ENCODE measurements at regions not wholly inside any gene's neighbourhood (a gene's known extent, or its start where the extent isn't known, plus 50 kb on each side); places are given as distances from the start of the nearest gene placed in this dataset.
"Not testable (repeated sequence)": the region's sequence is repeated elsewhere in the genome, so short reads cannot be mapped to it uniquely, and the experiment has no call there.

DNA sequence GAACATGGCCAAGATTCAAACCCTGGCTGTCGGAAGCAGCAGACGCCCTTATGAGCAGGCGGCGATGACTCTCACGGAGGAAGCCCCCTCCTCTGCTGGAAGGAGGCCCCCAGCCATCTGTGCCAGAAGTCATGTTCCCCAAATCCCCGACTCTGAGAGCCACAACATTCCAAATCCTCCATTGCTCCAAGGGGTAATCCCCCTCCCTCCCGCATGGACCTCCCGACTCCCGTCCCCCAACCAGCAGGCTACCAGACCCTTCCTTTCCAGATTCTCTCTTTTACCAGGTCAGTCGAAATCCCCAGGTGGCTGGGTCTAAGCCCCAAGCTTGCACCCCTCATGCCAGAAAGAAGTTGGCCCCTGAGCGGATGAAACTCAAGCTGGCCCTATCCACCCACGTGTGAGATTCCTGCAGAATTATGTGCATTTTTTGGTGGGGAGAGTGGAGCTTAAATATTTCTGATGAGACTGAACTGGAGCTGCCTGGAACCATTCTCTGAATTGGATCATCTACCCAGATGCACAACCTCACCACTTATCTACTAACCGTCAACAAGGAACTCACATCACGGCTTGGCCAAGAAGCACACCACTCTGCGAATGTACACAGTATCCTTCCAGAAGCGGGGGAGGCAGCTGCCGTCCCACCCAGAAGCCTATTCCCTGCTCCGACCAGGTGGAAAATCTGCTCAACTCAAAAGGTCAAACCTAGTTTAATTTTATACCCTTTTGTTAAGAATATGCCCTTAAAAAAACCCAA is 283.5 kb downstream of the C16orf95 start:
- DNase-seq (ENCODE audit: low spot score), result no peak

DNA sequence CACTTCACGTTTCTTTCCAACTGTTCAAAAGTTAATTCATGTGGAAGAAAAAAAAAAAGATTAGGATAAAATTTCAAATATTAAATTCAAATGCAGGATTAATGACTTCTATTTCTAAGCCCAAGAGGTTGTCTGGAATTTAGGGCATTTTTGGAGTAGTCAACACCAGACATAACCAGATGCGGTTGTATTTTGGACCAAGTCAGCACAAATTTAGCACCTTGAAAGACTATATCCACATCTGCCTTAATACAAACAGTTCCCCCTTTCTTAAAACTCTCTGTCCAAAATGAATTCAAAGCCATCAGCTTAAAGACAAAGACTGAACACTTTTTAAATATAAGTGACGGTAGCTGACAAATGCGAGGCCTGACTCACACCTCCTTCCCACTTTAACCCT is 282.9 kb downstream of the C16orf95 start:
- DNase-seq (ENCODE audit: low spot score), result no peak

DNA sequence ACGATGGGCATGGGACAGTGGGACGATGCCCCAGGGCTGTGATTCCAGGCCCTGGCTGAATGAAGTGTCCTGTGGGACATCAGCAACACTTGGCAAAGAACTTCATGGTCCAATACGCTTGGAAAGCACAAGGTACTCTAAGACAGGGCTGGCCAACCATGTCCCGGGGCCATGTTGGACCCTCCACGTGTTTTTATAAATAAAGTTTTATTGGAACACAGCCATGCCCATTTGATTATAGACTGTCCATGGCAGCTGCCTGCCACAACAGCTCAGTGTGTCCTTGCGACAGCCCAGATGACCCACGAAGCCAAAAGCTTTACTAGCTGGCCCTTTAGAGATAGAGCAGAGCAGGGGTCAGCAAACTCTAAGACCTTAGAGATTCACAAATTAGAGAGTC is 282.1 kb downstream of the C16orf95 start:
- DNase-seq (ENCODE audit: low spot score), result no peak

DNA sequence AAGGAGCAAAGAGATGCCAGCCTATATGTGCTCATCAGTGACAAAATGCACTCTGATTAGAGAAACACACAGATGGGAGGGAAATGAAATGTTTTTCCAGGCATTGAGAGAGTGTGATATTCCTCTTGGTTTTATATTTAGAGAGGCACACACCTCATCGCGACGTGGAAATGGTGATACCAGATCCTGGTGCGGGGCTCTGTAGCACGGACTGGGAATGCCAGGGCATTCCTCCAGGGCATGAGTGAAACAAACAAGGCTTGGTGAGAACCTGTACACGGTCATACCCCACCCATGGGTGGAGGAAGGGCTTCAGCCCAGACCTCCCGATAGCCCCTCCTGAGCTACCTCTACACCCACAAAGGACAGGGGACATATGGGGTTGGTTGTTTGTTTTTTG is 280.2 kb downstream of the C16orf95 start:
- DNase-seq (ENCODE audit: low spot score), result no peak

- DNase-seq (ENCODE audit: low spot score), result not testable (repeated sequence)
Measured at GRCh38 chr16:87038528-87038927, 278.7 kb downstream of the C16orf95 start.

GRCh38 chr16:87040169-87041117 is 276.7 kb downstream of the C16orf95 start:
- DNase-seq (ENCODE audit: low spot score), result no peak

GRCh38 chr16:87041286-87041685 is 275.9 kb downstream of the C16orf95 start:
- no peak for DNase-seq (ENCODE audit: low spot score)

- no peak for DNase-seq (ENCODE audit: low spot score)
Measured at GRCh38 chr16:87042551-87043230, 274.5 kb downstream of the C16orf95 start.

GRCh38 chr16:87043231-87044031 is 273.8 kb downstream of the C16orf95 start:
- DNase-seq (ENCODE audit: low spot score), result no peak

- DNase-seq (ENCODE audit: low spot score), result no peak
Measured at GRCh38 chr16:87044032-87044382, 273.2 kb downstream of the C16orf95 start.

- no peak for DNase-seq (ENCODE audit: low spot score)
Measured at GRCh38 chr16:87044829-87045228, 272.4 kb downstream of the C16orf95 start.

GRCh38 chr16:87045466-87046216 is 271.6 kb downstream of the C16orf95 start:
- DNase-seq (ENCODE audit: low spot score), result no peak

DNA sequence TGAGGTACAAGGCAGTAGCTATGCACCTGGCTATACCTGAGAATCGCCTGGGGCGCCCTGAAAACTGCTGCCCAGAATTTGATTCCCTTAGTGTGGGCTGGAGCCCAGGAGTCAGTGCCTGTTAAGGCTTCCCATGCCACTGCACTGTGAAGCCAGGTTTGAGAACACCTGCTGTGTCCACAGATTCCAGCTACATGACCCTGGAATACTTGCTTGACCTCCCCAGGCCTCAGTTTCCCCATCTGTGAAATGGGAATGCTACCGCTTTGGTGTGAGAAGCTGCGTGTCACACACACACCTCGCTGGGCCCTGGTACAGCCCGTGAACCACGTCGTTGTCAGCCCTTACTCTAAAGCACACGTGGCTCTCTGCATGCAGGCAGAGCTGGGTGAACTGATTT is 271.0 kb downstream of the C16orf95 start:
- no peak for DNase-seq (ENCODE audit: low spot score)

DNA sequence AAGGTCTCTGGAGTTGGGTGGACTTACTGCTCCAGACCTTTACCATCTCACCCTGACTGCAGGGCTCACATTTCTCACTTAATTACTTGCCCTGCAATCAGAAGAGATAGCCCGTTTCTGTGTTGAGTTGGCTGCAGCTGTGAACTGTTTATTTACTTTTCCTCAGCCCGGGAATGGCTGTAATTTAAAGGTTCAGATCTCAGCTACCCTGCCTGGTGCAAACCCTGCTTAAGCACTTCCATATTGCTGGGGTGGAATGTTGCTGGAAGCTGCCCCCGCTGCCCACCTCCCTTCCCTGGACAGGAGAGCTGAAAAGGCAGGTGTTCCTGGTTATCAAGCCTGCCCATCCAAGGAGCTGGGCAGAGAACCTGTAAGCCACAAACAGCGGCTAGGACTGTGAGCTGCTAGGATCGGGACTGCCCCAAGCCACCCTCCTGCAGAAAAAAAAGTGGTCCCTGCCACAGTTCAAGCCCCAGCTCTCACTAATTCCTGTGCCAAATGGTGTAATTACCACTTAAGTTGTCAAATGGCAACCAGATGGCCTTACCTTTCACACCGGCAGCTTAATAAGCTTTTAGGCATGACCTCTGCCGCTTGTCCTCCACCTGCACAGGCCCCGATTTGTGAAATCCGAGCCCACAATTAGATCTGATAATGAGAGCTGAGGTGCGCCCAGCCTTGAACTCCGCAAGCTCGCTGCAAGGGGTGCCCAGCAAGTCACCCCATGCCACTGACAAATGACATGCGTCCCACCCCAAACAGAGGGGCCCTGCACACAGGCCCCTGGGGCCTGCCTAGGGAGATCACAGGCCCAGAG is 269.8 kb downstream of the C16orf95 start:
- no peak for DNase-seq (ENCODE audit: low spot score)

GRCh38 chr16:87048038-87048729 is 269.0 kb downstream of the C16orf95 start:
- no peak for DNase-seq (ENCODE audit: low spot score)

DNA sequence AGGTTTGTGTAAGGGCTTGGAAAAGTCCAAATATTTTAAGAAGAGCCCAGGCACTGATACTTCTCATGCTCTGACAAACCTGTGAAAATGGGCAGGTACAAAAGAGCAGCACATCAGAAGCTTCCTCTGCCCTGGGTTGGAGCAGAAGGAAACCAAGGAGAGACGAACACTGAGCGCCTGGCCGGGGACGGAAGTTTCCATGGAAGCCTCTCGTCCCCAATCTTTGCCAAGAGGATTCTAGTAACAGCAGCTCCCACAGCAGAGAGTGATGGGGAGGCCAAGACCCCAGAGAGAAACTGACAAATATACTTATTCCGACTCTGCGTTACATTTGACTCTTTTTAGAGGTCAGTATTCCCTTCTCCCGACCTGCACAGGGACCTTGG is 268.5 kb downstream of the C16orf95 start:
- DNase-seq (ENCODE audit: low spot score), result no peak

DNA sequence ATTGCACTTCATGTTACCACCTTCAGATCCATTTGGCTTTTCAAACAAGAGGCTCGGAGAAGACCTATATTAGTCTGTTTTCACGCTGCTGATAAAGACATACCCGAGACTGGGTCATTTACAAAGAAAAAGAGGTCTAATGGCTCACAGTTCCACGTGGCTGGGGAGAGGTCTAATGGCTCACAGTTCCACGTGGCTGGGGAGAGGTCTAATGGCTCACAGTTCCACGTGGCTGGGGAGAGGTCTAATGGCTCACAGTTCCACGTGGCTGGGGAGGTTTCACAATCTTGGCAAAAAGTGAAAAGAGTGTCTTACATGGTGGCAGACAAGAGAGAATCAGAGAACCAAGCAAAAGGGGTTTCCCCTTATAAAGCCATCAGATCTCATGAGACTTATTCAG is 268.0 kb downstream of the C16orf95 start:
- DNase-seq (ENCODE audit: low spot score), result not testable (repeated sequence)

DNA sequence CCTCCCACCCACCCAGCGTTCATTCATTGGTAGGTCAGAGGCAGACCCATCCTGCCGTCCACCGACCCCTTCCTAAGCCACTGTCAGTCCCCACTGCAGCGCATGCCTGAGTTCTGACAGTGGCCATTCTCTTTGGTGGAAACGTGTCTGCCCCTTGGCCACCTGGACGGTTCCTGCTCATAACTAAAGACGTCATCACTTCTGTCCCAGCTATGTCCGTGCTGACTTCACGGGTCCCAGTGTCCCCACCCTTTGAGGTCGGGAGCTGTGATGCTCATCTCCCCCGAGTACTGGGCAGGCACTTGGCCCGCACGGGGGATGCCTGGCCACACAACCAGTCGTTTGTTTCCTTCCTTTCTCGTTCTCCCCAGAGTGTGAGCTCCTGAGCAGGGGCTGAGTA is 267.1 kb downstream of the C16orf95 start:
- DNase-seq (ENCODE audit: low spot score), result no peak

- no peak for DNase-seq (ENCODE audit: low spot score)
Measured at GRCh38 chr16:87051526-87052320, 265.5 kb downstream of the C16orf95 start.

Data from LoVo (cell line).